Ascending aorta (tissue), 2 donors: ENCODE measurements at regions not wholly inside any gene's neighbourhood (a gene's known extent, or its start where the extent isn't known, plus 50 kb on each side); places are given as distances from the start of the nearest gene placed in this dataset.

ENCODE experiments used
- DNase-seq, 2 donors: peaks; one replicate each; pipeline ENCODE4 v3.0.0-alpha.2; 2019; ENCODE audit warnings: low spot score in 2 of 2
- H3K27ac ChIP-seq, 2 donors: fragments of 200-600 bp; sonication (generic); one replicate each; pipeline ENCODE4 v1.5.1; 2016 to 2017; ENCODE audit warnings: mild to moderate bottlenecking in 1 of 2
- H3K27me3 ChIP-seq: fragments of 200-600 bp; sonication (generic); one replicate; pipeline ENCODE4 v1.5.1; 2017
- H3K36me3 ChIP-seq, 2 donors: fragments of 200-600 bp; sonication (generic); one replicate each; pipeline ENCODE4 v1.5.1; 2016
- H3K4me1 ChIP-seq, 2 donors: fragments of 200-600 bp; sonication (generic); one replicate each; pipeline ENCODE4 v1.5.1; 2016 to 2017; ENCODE audit warnings: mild to moderate bottlenecking in 1 of 2
- H3K4me3 ChIP-seq, 2 donors: fragments of 200-600 bp; sonication (generic); one replicate each; pipeline ENCODE4 v1.5.1; 2016 to 2017; ENCODE audit warnings: mild to moderate bottlenecking in 1 of 2
- H3K9me3 ChIP-seq, 2 donors: fragments of 200-600 bp; sonication (generic); one replicate each; pipeline ENCODE4 v1.5.1; 2016
- intact Hi-C: fragments of 100-400 bp; cut with DNase I; formaldehyde crosslinking; loops from one replicate; pipeline ENCODE4 v1.15.1; 2023
- TF ChIP-seq, protein P1 (sequence below), 3 experiments: fragments of 200-600 bp in 2 of 3; fragments of 450-650 bp in 1 of 3; sonication (generic) in 2 of 3; IDR thresholded peaks; one replicate each; pipeline ENCODE4 v1.5.1; 2016 to 2019; ENCODE audit warnings: antibody characterized with exemption in 3 of 3, mild to moderate bottlenecking in 1 of 3, moderate library complexity in 1 of 3

- intact Hi-C loops = no loop called here
- H3K4me3 ChIP-seq = no peak overlapping the region
- TF ChIP-seq, protein P1, sequence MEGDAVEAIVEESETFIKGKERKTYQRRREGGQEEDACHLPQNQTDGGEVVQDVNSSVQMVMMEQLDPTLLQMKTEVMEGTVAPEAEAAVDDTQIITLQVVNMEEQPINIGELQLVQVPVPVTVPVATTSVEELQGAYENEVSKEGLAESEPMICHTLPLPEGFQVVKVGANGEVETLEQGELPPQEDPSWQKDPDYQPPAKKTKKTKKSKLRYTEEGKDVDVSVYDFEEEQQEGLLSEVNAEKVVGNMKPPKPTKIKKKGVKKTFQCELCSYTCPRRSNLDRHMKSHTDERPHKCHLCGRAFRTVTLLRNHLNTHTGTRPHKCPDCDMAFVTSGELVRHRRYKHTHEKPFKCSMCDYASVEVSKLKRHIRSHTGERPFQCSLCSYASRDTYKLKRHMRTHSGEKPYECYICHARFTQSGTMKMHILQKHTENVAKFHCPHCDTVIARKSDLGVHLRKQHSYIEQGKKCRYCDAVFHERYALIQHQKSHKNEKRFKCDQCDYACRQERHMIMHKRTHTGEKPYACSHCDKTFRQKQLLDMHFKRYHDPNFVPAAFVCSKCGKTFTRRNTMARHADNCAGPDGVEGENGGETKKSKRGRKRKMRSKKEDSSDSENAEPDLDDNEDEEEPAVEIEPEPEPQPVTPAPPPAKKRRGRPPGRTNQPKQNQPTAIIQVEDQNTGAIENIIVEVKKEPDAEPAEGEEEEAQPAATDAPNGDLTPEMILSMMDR (IDR thresholded peaks at IDR 0.05) = no peak
- no peaks in the 10 kb centered on the region for H3K27me3 ChIP-seq
- H3K4me1 ChIP-seq = no peaks in the 10 kb centered on the region
- no peaks in the 10 kb centered on the region for H3K9me3 ChIP-seq
- no peak overlapping the region for H3K27ac ChIP-seq
- no peak for DNase-seq
- H3K36me3 ChIP-seq = no peaks in the 10 kb centered on the region
These were observed 144.7 kb upstream of the FRMD4B start for GRCh38 chr3:69530554-69530953.

DNA sequence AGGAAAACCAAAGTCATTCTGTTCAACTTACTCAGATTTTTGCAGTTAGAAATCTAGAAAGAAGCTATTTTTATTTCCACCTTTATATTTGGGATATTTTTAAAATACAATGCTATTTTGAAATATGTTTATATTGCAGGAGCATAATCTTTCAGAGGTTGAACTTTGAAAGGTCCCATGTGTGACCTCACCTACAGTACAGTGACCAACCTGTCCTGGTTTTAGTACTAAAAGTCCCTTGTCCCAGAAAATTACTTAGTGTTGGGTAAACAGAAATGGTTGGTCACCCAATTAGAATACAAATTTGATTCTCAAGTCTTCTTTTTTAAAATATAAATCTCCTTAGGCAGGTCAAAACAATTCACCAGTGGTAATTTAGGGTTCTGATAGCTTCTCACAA, 141.6 kb upstream of the FRMD4B start:
- intact Hi-C loops = no loop called here
- no peak overlapping the region for H3K4me3 ChIP-seq
- no peaks in the 10 kb centered on the region for H3K36me3 ChIP-seq
- H3K27ac ChIP-seq = no peak overlapping the region
- no peaks in the 10 kb centered on the region for H3K9me3 ChIP-seq
- no peak for DNase-seq
- H3K27me3 ChIP-seq = no peaks in the 10 kb centered on the region
- H3K4me1 ChIP-seq = no peaks in the 10 kb centered on the region
- TF ChIP-seq, protein P1 (IDR thresholded peaks at IDR 0.05) = no peak

- Histone ChIP-seq H3K36me3 (no peaks in the 10 kb centered on the region), H3K4me1 (no peaks in the 10 kb centered on the region), H3K9me3 (no peaks in the 10 kb centered on the region), H3K27ac (no peak overlapping the region), H3K4me3 (no peak overlapping the region), H3K27me3 (no peaks in the 10 kb centered on the region)
- TF ChIP-seq, protein P1 (IDR thresholded peaks at IDR 0.05) = no peak
- no peak for DNase-seq
- intact Hi-C loops = no loop called here
These were observed 138.9 kb upstream of the FRMD4B start for GRCh38 chr3:69524816-69525215.

DNA sequence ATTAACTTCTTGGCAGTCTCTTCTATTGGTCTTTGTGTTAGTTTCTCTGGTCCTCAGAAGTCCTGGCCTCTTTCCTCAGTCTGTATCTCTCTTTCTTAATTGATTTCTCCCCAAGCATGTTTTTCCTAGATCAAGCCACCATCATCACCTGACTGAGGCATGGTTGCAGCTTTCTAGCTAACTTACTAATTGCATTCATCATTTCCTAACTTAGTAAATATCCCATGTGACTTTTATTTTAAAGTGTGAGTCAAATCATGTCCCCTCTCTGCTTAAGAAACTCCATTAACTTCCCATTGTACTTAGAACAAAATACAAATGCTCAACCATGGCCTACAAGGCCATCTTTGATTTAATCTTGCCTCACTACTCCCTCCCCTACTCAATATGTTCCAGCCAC, 135.4 kb upstream of the FRMD4B start:
- H3K36me3 ChIP-seq = no peaks in the 10 kb centered on the region
- no peaks in the 10 kb centered on the region for H3K27me3 ChIP-seq
- H3K4me1 ChIP-seq = no peaks in the 10 kb centered on the region
- intact Hi-C loops = no loop called here
- H3K9me3 ChIP-seq = no peaks in the 10 kb centered on the region
- TF ChIP-seq, protein P1 (IDR thresholded peaks at IDR 0.05) = no peak
- no peak for DNase-seq
- no peak overlapping the region for H3K4me3 ChIP-seq
- no peak overlapping the region for H3K27ac ChIP-seq

DNA sequence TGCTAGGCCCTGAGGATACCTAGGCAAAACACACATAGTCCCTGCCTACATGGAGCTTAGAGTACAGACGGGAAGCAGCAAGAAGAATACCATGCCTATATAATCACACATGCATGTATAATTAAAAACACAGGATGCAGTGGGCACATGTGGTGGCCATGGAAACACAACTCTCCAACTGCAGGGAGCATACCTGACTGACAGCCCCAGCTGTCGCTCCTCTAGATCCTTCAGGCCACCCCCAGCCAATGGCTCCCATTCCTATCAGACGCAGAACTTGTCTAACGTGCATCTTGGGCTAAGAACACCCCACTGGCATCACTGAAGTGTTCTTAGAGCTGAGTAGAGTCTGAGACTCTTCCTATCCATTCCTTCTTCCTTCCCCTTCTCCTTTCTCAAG, 125.5 kb upstream of the FRMD4B start:
- peaks cover 0 to 10% of the 10 kb centered on the region in 2 donors for H3K9me3 ChIP-seq
- H3K27me3 ChIP-seq = no peaks in the 10 kb centered on the region
- DNase-seq = no peak
- intact Hi-C loops = no loop called here
- TF ChIP-seq, protein P1 (IDR thresholded peaks at IDR 0.05) = no peak
- H3K4me1 ChIP-seq = no peaks in the 10 kb centered on the region
- H3K27ac ChIP-seq = no peak overlapping the region
- no peak overlapping the region for H3K4me3 ChIP-seq
- H3K36me3 ChIP-seq = no peaks in the 10 kb centered on the region

DNA sequence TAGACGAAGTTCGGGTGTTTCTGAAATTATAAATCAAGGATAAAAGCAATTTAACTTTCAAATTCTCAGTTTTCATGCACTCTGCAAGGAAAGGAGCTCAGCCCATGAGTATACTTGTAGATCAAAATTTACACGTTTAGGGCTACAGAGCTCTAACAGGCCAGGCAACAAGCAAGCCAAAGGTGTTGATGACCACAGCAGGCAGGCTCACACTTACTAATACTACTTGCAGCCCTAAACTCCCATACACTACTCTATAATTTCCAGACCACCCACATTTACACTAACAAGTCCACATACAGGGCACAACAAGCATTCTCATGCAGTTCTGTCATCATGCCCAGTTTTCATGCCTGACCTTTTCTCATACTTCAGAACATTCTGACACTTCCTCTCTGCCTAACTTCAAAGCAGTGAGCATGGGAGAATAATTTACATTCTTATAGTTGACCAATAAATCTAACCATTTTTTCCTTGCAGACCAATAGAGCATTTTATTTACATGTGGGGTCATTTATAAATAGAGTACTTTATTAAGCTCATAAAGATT, 124.7 kb upstream of the FRMD4B start:
- Histone ChIP-seq H3K4me1 (no peaks in the 10 kb centered on the region), H3K4me3 (no peak overlapping the region), H3K27ac (no peak overlapping the region), H3K27me3 (no peaks in the 10 kb centered on the region), H3K9me3 (peaks cover 0 to 9% of the 10 kb centered on the region in 2 donors), H3K36me3 (no peaks in the 10 kb centered on the region)
- TF ChIP-seq, protein P1 (IDR thresholded peaks at IDR 0.05) = no peak
- no peak for DNase-seq
- intact Hi-C loops = no loop called here
